CD4-positive, alpha-beta T cell treated with Interleukin-6 at 100 ng/mL for 8 hours (primary cell): ENCODE measurements at regions not wholly inside any gene's neighbourhood (a gene's known extent, or its start where the extent isn't known, plus 50 kb on each side); places are given as distances from the start of the nearest gene placed in this dataset.
A peak's percentile ranks its signal among the peaks of the same experiment; 100 is the strongest.
"Not testable (repeated sequence)": the region's sequence is repeated elsewhere in the genome, so short reads cannot be mapped to it uniquely, and the experiment has no call there.

Source experiments
- DNase-seq: peaks from one replicate; pipeline ENCODE4 v3.0.0-alpha.2; 2020; ENCODE audit warnings: mixed read lengths, low spot score

- DNase-seq = no peak
These were observed 60.0 kb upstream of the TNFAIP3 start for GRCh38 chr6:137806914-137807682.

GRCh38 chr6:137808191-137808590 lies 58.9 kb upstream of the TNFAIP3 start:
- DNase-seq = no peak

GRCh38 chr6:137808836-137809315 lies 58.2 kb upstream of the TNFAIP3 start:
- DNase-seq = no peak

GRCh38 chr6:137809895-137810553 lies 57.0 kb upstream of the TNFAIP3 start:
- not testable (repeated sequence) for DNase-seq

GRCh38 chr6:137810554-137811120 lies 56.4 kb upstream of the TNFAIP3 start:
- no peak for DNase-seq

GRCh38 chr6:137811121-137811915 lies 55.7 kb upstream of the TNFAIP3 start:
- peak; percentile 82 for DNase-seq

- no peak for DNase-seq
These were observed 55.0 kb upstream of the TNFAIP3 start for GRCh38 chr6:137811916-137812553.

GRCh38 chr6:137813308-137813970 lies 53.6 kb upstream of the TNFAIP3 start:
- DNase-seq = no peak

- not testable (repeated sequence) for DNase-seq
These were observed 53.0 kb upstream of the TNFAIP3 start for GRCh38 chr6:137814030-137814429.

GRCh38 chr6:137815692-137816091 lies 51.4 kb upstream of the TNFAIP3 start:
- DNase-seq = no peak

GRCh38 chr6:137816133-137816579 lies 50.9 kb upstream of the TNFAIP3 start:
- DNase-seq = no peak

GRCh38 chr6:137816688-137817618 lies 50.1 kb upstream of the TNFAIP3 start:
- DNase-seq = no peak
